ENCODE measurements at regions not wholly inside any gene's neighbourhood (a gene's known extent, or its start where the extent isn't known, plus 50 kb on each side); places are given as distances from the start of the nearest gene placed in this dataset.

DNA sequence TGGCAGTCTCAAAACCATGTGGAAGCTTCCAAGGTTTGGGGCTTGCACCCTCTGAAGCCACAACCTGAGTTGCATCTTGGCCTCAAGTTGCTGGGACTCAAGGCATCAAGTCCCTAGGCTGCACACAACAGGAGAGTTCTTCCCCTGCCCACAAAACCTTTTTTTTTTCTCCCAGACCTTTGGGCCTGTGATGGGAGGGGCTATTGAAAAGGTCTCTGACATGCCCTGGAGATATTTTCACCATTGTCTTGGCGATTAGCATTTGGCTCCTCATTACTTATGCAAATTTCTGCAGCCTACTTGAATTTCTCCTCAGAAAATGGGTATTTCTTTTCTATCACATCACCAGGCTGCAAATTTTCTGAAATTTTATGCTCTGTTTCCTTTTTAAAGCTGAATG, 349.5 kb upstream of the EDA2R start:
- no peak for TF ChIP-seq EZH2 (IDR thresholded peaks at IDR 0.05; ENCODE audit: insufficient read depth, poor library complexity, severe bottlenecking)
- TF ChIP-seq EZH2phosphoT487 (IDR thresholded peaks at IDR 0.05; ENCODE audit: insufficient read depth, low read depth): no peak
